ENCODE measurements at regions not wholly inside any gene's neighbourhood (a gene's known extent, or its start where the extent isn't known, plus 50 kb on each side); places are given as distances from the start of the nearest gene placed in this dataset.

DNA sequence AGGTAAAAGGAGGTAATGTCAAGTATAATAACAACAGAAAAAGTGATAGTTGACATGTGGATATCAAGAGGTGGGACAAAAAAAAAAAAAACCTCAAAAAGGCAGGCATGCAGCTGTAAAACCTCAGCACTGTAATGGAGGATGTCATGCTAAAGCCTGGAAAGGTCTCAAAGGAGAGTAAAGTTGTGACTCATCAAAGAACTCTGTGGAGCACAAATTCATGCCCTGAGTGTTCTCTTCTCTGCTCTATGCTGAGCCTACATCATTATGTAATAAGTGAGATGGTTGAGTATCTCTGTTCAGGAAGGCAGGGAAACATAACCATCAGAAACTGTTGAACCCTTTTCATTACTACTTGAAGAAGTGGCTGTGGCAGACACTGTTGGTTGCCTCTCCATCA is 597.8 kb downstream of the BCOR start:
- POLR2A ChIA-PET (ENCODE audit: unreplicated experiment) = no interaction called here
- BruUV-seq (replicated peaks) = no TSS peak
- H2BK120ac ChIP-seq (ENCODE audit: low read depth, low read length) = no peak overlapping the region

More for the DNA sequence above, 597.8 kb downstream of the BCOR start:
- intact Hi-C loops (cut with micrococcal nuclease) (no loop called here), in situ Hi-C loops (cut with MboI; ENCODE audit: low sequenced_read_pairs) (no loop called here), dilution Hi-C loops (cut with HindIII; ENCODE audit: low sequenced_read_pairs, unreplicated experiment) (no loop called here)
- H3K9ac ChIP-seq (ENCODE audit: low read depth, low read length) = no peak overlapping the region
- H3K14ac ChIP-seq (replicated peaks; ENCODE audit: low read depth, low read length) = no peak overlapping the region
- no peak overlapping the region for H4K8ac ChIP-seq (ENCODE audit: low read depth in 2 of 2, low read length in 2 of 2)
- no peak overlapping the region for H3K18ac ChIP-seq (ENCODE audit: low read depth, low read length)
- H2BK5ac ChIP-seq (ENCODE audit: low read depth, low read length, poor library complexity, severe bottlenecking) = no peak overlapping the region
- H3K9me3 ChIP-seq (ENCODE audit: control insufficient read depth, insufficient read depth, low read length) = no peaks in the 10 kb centered on the region
- no peak overlapping the region for H3K27ac ChIP-seq (ENCODE audit: insufficient read depth, low read length)
- no peak overlapping the region for H3K4me2 ChIP-seq (ENCODE audit: low read depth, low read length)
- no peaks in the 10 kb centered on the region for H3K4me1 ChIP-seq (ENCODE audit: control insufficient read depth, insufficient read depth, low read length)
- DNase-seq (no peak), ATAC-seq (ENCODE audit: low read depth) (no peak)
- peaks cover 13% of the 10 kb centered on the region for H3K27me3 ChIP-seq (ENCODE audit: control insufficient read depth, insufficient read depth, low read length)
- H2AK5ac ChIP-seq (ENCODE audit: low read depth, low read length) = no peak overlapping the region
- H2AFZ ChIP-seq (replicated peaks; ENCODE audit: low read length, poor library complexity) = no peak overlapping the region
- no peaks in the 10 kb centered on the region for H3K36me3 ChIP-seq (ENCODE audit: control insufficient read depth, insufficient read depth, low read length)
- no peak overlapping the region for H4K5ac ChIP-seq (ENCODE audit: low read depth, low read length)
- no peak overlapping the region for H2AK9ac ChIP-seq (replicated peaks; ENCODE audit: low read depth, low read length, poor library complexity)
- H2BK20ac ChIP-seq (ENCODE audit: low read depth, low read length) = no peak overlapping the region
- no peaks in the 10 kb centered on the region for H3K9me1 ChIP-seq (ENCODE audit: insufficient read depth, low read length)
- CTCF ChIA-PET = no interaction called here
- no peak overlapping the region for H3K4me3 ChIP-seq (ENCODE audit: insufficient read depth, low read depth, low read length)
- H4K91ac ChIP-seq (ENCODE audit: insufficient read depth, low read depth, low read length) = no peak overlapping the region
- H4K20me1 ChIP-seq (ENCODE audit: insufficient read depth, low read length) = no peaks in the 10 kb centered on the region
- H3K79me1 ChIP-seq (ENCODE audit: low read depth in 1 of 2, low read length in 2 of 2) = no peaks in the 10 kb centered on the region
- TF ChIP-seq RCOR1 (IDR thresholded peaks at IDR 0.05; ENCODE audit: insufficient replicate concordance, low read length) = no peak
- TF ChIP-seq MAFK (IDR thresholded peaks at IDR 0.05; ENCODE audit: low read depth, low read length) = no peak
- TF ChIP-seq CEBPB (IDR thresholded peaks at IDR 0.05; ENCODE audit: low read depth, low read length) = no peak
- no peak for TF ChIP-seq RAD21 (IDR thresholded peaks at IDR 0.05; ENCODE audit: low read length)
- TF ChIP-seq CHD1 (IDR thresholded peaks at IDR 0.05; ENCODE audit: low read depth, low read length) = no peak
- TF ChIP-seq NFE2L2 (IDR thresholded peaks at IDR 0.05; ENCODE audit: low read depth, low read length) = no peak
- TF ChIP-seq POLR2A (IDR thresholded peaks at IDR 0.05; ENCODE audit: low read depth, low read length) = no peak
- no peak for TF ChIP-seq MAZ (IDR thresholded peaks at IDR 0.05; ENCODE audit: borderline replicate concordance, low read depth, low read length)
- TF ChIP-seq SMC3 (IDR thresholded peaks at IDR 0.05; ENCODE audit: low read depth, low read length) = no peak
- TF ChIP-seq BHLHE40 (IDR thresholded peaks at IDR 0.05; ENCODE audit: low read depth, low read length) = no peak
- TF ChIP-seq MXI1 (IDR thresholded peaks at IDR 0.05; ENCODE audit: borderline replicate concordance, low read depth, low read length) = no peak
- no peak for TF ChIP-seq RFX5 (IDR thresholded peaks at IDR 0.05; ENCODE audit: low read depth, low read length)
- TF ChIP-seq, protein P1, sequence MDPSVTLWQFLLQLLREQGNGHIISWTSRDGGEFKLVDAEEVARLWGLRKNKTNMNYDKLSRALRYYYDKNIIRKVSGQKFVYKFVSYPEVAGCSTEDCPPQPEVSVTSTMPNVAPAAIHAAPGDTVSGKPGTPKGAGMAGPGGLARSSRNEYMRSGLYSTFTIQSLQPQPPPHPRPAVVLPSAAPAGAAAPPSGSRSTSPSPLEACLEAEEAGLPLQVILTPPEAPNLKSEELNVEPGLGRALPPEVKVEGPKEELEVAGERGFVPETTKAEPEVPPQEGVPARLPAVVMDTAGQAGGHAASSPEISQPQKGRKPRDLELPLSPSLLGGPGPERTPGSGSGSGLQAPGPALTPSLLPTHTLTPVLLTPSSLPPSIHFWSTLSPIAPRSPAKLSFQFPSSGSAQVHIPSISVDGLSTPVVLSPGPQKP (IDR thresholded peaks at IDR 0.05; ENCODE audit: borderline replicate concordance, low read depth, low read length) = no peak
- TF ChIP-seq, protein P2, sequence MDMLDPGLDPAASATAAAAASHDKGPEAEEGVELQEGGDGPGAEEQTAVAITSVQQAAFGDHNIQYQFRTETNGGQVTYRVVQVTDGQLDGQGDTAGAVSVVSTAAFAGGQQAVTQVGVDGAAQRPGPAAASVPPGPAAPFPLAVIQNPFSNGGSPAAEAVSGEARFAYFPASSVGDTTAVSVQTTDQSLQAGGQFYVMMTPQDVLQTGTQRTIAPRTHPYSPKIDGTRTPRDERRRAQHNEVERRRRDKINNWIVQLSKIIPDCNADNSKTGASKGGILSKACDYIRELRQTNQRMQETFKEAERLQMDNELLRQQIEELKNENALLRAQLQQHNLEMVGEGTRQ (IDR thresholded peaks at IDR 0.05; ENCODE audit: low read depth, low read length) = no peak
- TF ChIP-seq FOS (IDR thresholded peaks at IDR 0.05; ENCODE audit: low read depth, low read length) = no peak
- TF ChIP-seq, protein P3, sequence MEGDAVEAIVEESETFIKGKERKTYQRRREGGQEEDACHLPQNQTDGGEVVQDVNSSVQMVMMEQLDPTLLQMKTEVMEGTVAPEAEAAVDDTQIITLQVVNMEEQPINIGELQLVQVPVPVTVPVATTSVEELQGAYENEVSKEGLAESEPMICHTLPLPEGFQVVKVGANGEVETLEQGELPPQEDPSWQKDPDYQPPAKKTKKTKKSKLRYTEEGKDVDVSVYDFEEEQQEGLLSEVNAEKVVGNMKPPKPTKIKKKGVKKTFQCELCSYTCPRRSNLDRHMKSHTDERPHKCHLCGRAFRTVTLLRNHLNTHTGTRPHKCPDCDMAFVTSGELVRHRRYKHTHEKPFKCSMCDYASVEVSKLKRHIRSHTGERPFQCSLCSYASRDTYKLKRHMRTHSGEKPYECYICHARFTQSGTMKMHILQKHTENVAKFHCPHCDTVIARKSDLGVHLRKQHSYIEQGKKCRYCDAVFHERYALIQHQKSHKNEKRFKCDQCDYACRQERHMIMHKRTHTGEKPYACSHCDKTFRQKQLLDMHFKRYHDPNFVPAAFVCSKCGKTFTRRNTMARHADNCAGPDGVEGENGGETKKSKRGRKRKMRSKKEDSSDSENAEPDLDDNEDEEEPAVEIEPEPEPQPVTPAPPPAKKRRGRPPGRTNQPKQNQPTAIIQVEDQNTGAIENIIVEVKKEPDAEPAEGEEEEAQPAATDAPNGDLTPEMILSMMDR (conservative IDR thresholded peaks at IDR 0.05; ENCODE audit: low read depth, low read length) = no peak
- no peak overlapping the region for H3K56ac ChIP-seq (ENCODE audit: extremely low read depth, insufficient read depth, low read length)
- no peak overlapping the region for H2BK15ac ChIP-seq (ENCODE audit: low read depth, low read length)
- H3K4ac ChIP-seq (ENCODE audit: low read depth, low read length) = no peak overlapping the region
- no peak overlapping the region for H3K23ac ChIP-seq (ENCODE audit: low read depth, low read length)

Measured in IMR-90 (cell line).